HG02571 (cell line): ENCODE measurements at regions not wholly inside any gene's neighbourhood (a gene's known extent, or its start where the extent isn't known, plus 50 kb on each side); places are given as distances from the start of the nearest gene placed in this dataset.
"Not testable (repeated sequence)": the region's sequence is repeated elsewhere in the genome, so short reads cannot be mapped to it uniquely, and the experiment has no call there.

Source experiments
- ATAC-seq: cut with Tn5 transposase; IDR thresholded peaks from one replicate; pipeline ENCODE4 v1.9.1; 2021; ENCODE audit warnings: mild to moderate bottlenecking, moderate library complexity; ENCODE audit not compliant: unreplicated experiment

DNA sequence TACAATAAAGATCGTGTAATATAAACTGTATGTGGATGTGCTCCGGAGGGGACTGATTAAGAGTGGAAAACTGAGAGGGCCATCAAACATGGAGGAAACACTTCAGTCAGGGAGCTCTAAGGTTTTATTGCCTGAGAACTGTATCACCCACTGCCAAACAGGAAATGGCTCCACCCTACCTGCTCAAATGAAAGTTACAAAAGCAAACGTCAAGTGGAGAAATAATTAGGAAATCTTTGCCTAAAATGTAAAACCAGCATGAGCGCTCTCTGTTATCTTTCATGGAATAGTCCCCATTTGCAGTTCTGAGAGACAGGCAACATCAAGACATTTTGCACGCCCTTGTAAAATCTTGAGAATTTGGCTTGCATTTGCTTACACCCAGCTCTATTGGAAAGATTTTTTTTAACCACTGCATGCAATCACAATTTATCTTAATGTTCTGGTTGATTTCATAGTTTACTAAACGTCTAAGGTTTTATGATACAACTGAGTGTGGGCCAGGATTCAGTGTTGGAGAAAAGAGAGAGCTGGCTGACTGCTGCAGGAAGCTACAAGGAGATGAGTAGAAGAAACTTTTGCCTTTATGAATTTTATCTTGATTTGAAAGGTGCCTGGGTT lies 344.0 kb upstream of the PRICKLE1 start:
- ATAC-seq: no peak

DNA sequence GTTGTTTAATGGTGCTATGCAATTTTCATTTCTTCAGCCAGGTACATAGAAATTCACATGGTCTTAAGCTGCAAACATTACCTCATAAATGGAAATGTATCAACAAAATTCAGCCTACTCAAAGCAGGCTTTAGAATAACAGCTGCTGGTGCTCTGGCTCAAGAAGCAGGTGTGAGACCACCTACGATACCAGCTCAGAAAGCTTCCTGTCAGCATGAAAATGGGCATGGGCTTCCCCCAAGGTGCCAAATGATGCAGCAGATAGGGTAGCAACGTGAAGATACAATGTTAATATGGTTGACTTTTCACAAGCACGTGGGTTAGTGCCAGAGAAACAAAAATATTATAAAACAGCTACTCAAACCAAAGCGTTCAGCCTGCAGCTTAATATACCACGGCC lies 343.4 kb upstream of the PRICKLE1 start:
- no peak for ATAC-seq

DNA sequence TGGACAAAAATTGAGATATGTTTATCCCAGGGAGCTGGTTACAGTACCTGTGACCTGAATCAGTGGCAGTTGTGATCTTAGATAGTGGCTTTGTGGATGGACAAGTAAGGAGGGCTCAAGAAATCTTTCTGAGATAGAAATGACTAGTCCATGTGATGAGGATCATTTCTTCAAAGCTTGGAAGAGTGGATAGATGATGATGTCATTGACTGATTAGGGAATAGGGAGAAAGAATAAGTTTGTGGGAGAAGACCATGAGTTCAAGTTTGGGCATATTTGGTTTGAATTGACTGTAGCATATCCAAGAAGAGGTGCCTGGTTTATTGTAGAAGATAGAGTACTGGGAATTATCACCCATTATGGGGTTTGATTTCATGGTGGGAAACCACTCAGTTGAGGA lies 336.7 kb upstream of the PRICKLE1 start:
- ATAC-seq: no peak

DNA sequence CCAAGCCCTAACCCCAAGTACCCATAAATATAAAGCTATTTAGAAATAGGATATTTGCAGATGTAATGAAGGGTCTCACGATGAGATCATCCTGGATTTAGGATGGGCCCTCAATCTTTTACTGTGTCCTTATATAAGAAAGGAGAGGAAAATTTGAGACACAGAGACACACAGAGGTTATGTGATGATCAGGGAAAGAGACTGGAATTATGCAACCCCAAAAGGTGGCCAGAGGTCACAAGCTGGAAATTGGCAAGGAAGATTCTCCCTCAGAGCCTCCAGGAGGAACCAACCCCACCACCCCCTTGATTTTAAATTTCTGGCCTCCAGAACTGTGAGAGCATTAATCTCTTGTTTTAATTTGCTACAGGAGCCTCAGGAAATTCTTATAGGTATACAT lies 334.9 kb upstream of the PRICKLE1 start:
- ATAC-seq: no peak

DNA sequence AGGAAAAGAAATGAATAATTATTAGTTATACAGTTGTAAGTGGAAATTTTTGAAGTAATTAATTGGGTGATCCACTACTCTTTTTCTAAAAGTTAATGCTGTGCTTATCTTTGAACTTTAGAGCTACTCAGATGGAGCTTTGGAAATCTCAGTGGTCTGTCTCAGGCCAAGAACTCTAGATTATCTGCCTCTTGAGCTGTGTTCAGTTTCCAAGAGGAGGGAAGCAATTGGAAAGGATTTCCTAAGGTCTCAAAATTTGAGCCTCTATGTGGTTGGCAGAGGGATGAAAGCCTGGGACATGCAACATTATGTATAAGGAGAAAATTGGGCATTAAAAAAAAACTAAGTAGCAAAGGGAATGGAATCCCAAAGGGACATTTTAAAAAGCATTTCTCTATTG lies 334.0 kb upstream of the PRICKLE1 start:
- ATAC-seq: no peak

DNA sequence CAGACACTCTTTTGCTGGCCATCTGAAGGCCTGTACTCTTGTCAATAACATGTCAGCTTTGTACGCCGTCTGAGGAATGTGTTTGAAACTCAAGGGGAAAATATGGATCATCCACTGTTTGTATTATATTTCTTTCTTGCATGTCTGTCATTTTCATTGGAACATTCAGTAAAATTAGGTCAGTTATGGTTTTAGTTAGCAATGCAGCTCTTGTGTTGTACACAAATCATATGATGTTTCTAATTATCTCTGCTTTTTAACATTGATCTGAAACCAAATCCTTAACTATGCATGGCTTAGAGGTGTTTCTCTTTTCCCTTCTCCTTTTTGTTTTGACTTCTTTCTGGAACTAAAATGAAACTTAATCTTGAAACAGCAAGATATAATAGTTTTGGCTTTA lies 333.6 kb upstream of the PRICKLE1 start:
- no peak for ATAC-seq

DNA sequence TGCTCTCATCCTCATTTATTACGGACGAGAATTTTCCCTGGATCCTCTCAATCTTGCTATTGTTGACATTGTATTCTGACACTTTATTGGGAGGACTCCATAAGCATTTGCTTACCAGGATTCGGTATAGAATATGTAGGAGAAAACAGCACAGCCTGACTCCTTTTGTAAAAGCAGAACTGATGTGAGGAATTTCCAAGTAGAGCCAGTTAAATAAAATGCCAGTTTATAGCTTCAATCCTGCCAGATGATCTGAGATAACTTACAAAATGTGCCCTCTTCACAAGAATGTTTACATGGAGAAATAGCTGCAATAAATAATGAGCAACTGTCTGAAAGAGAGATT lies 332.9 kb upstream of the PRICKLE1 start:
- ATAC-seq: no peak

DNA sequence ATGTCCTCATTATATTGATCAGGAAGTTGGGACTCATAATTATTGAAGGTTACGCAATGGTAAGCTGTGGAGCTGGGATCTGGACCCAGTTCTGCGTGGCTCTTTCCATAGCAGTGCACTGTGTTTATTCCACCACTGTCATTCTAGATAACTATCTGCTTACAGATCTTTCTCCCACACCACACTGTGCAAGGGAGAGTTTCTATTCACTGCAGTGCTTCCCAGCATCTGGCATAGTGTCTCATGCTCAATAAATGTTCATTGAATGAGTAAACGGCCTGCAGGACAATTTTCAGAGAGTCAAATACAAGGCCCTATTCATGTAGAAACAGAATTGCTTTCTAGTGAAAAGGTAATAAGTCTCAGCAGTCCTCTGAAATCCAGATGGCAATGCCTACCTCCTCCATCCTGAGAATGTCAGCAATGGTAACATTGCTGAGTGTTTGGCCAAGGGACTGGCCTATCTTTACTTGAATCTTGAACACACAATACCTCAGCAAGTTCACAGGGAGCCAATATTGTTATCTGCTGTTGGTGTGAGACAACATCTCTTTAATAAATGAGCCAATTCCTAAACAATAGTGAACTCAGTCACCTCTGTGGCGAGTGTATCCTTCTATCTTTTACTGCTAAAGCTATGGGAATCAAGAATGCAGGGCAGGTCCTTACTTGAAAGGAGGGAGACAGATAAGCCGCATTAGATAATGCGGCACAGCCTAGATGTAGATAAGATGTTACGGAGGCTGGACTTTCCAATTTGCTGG lies 332.4 kb upstream of the PRICKLE1 start:
- no peak for ATAC-seq

DNA sequence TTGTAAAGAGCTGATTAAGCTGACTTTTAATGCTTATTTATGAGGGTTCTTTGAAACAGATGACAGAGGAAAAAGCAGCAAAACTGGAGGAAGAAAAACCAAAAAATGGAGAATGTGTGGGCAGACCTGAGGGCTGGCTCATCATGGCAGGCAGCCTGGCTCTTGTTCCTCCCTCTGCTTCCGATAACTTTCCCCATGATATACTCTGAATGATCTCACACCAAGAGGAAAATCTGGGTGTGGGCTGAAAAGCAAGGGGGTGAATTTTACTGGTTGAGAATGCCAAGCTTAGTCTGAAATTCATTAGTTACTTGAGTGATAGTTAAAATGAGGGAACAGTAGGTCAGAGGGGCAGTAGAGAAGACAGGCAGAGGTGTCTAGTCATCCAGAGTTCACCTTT lies 330.1 kb upstream of the PRICKLE1 start:
- no peak for ATAC-seq

DNA sequence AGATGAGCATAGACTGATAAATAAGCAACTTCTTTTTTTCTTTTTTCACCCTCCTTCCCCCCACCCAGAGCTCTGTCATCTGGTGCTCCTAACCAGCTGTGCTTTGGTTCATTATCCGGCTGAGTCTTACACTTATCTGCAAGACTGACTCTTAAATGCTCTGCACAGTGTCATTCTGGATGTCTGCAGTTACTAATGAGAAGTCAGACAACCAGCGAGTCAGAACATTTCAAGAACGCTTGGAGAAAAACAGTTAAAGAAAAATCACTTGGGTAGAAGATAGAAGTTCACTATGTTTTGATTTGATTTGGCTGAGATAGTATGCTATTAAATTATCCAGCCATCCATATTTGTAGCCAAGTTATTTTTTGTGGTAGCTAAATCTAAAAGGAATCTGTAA lies 328.9 kb upstream of the PRICKLE1 start:
- ATAC-seq: no peak

DNA sequence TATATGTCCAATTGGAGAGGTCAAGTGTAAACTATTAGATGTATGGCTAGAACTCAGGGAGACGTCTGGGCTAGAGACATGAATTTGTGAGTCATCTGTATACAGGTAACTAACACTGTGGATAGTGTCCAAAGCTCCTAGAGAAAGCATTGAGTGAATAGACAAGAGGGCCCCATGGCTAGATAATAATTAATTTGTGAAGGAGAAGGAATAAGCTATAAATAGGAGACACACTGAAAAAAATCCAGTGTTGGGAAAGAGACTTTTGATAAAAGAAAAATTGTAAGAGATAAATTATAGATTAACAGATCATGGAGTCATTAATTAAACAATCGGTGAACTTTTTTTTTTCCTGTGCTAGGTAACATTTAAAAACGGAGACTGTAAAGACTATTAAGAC lies 326.6 kb upstream of the PRICKLE1 start:
- ATAC-seq: no peak

DNA sequence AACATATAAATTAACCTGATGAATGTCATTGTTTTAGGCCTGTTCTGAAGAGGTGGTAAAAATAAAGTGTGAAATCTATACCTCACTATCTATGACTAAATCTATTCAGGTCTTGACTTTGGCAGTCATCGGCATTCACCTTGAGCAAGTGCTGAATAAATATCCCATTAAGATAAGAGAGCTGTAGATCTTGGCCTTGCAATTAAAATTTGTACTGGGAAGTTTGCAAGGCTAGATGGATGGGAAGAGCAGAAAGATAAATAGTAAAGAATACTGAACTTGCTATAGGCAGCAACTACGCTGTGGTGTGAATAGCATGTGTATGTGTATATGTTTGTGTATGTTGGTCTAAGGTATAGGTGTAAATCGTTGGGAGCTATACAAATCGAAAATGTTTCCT lies 325.9 kb upstream of the PRICKLE1 start:
- no peak for ATAC-seq

DNA sequence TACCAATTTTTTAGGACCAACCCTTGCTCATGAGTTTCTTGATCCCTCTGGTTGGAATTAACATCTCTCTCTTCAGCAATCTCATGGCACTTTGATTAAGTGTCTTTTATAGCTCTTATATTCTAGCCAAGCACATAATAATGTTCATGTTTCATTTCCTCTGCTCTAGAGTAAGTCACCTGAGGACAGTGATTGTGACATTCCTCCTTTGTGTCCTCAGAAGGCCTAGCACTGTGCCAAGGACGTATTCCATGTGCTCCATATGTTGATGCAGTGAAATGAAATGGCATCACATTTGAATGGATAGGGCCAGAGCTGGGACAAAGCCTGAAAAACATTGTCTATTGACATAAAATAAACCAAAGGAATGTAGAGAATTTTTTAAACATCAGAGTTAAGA lies 322.8 kb upstream of the PRICKLE1 start:
- no peak for ATAC-seq

DNA sequence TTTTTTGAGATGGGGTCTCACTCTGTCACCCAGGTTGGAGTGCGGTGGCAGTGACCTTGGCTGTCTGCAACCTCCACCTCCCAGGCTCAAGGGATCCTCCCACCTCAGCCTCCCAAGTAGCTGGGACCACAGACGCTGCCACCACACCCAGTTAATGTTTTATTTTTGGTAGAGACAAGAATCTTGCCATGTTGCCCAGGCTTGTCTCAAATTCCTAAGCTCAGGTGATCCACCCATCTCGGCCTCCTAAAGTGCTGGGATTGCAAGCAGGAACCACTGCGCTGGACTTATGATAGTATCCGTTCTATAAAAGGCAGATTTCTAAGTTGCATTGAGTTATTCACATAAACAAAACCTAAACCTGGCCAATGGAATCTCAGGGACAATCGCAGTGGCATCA lies 321.1 kb upstream of the PRICKLE1 start:
- no peak for ATAC-seq

DNA sequence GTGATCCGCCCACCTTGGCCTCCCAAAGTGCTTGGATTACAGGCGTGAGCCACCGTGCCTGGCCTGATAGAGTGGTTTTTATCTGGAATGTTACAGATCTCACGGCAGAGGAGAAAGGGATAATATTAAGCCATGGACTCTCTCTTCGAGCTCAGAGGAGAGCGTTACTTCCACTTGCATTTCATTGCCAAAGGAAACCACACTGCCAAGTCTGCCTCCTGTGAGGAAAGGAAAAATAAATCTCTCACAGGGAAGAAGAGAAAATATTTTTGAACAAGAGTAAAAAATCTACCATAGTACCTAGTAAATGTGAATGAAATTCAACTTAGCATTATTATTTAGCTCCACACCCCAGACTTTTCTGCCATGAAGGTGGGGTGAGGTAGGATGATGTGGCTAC lies 319.2 kb upstream of the PRICKLE1 start:
- no peak for ATAC-seq

DNA sequence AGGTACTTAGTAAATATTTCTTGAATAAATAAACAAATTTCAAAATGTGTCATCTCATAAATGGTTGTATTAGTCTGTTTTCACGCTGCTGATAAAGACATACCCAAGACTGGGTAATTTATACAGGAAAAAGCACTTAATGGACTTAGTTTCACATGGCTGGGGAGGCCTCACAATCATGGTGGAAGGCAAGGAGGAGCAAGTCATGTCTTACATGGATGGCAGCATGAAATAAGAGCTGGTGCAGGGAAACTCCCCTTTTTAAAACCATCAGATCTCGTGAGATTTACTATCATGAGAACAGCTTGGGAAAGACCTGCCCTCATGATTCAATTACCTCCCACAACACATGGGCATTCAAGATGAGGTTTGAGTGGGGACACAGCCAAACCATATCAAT lies 317.3 kb upstream of the PRICKLE1 start:
- ATAC-seq: not testable (repeated sequence)

DNA sequence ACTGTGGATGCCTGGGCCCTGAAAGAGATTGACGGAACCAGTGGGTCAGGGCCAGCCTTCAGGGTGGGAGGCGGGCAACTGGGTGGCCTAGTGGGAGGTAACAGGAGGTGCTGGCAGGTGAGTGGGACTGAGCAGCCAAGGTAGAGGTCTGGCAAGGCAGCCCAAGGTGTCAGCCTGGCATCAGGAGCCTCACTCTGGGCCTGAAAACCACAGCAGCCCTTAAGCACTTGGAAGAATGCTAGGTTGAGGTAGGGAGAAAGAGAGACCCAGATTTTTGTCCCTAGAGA lies 315.8 kb upstream of the PRICKLE1 start:
- no peak for ATAC-seq

DNA sequence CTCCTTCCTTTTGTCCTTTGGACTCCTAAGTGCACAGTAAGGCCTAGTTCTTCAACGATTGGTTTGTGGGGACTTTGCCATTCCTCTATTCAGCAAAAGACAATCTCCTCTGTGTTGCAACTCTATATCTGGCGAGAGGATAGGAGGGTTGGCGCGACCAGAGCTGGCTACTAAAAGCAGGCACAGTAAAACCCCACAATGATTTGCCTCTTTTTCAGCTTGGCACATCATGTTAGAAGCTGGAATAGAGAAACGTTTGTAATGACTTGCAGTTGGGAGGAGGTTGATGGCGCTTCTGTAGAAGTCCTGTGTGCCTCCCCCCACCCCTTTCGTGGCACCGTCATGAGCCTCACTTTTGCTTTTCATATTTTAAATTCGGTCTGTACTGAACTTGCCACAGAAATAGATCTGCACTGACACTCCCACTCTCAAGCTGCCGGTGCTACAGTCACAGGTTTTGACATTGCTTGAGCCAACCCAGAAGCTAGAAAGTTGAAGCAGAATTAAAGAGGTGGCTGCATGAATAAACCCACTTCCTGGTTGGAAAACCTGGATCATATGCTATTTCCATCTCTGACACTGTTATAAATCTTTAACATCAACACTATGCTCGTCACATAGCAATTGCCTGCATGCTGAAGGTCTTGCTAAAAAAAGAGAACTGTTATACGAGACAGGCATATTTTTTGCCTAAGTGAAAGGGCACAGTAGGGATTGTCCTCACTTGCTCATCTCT lies 315.3 kb upstream of the PRICKLE1 start:
- no peak for ATAC-seq

DNA sequence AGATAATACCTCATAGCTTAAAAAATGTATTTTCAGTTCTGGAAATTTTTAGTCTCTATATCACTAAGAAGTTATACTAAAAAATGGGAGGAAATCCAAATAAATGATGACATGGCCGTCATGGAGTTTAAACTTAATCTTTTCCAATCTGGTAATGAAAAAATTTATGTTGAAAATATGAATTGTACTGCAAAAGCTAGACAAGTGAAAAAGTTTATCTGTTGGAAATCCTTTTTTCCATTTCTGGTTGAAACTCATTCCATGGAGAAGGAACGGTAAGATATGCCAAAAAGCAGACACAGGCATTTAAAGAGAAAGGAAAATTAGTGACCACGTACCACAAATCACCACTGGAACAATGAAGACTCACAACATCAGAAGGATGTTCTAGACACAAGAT lies 314.2 kb upstream of the PRICKLE1 start:
- ATAC-seq: no peak

DNA sequence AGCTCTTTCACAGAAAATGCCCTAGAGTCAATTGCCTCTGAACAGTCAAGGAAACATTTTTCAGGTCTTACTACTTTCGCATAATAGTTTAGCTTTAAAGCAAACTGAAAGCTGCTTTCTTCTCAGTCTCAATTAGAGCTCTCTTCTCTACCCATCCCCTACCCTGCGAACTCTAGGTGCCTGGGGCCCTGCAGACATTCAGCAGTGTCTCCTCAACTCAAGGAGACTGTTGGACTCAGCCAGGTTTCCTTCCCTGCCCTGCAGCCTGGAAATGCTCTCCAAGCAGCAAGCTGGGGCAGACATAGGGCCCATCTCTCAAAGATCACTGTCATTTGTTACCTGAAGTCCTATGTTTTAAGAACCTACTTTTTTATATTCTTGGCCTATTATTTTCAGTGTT lies 312.5 kb upstream of the PRICKLE1 start:
- no peak for ATAC-seq

DNA sequence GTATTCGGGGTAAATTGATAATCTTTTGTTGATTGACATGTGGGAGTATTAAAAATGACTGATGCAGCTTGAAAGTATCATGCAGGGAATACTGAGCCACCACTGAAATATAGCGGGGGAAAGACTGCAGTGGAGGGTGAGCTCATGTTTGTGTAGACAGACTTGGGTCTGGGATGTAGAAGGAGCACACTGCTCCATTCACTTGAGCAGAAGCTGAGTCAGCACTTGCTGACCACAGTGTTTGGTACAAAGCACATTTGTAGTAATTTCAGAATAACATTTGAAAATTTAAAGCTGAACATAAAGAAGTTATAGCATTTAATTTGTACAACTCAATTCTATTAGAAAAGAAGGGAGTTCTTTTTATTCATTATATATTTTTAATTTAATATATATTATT lies 304.3 kb upstream of the PRICKLE1 start:
- no peak for ATAC-seq

DNA sequence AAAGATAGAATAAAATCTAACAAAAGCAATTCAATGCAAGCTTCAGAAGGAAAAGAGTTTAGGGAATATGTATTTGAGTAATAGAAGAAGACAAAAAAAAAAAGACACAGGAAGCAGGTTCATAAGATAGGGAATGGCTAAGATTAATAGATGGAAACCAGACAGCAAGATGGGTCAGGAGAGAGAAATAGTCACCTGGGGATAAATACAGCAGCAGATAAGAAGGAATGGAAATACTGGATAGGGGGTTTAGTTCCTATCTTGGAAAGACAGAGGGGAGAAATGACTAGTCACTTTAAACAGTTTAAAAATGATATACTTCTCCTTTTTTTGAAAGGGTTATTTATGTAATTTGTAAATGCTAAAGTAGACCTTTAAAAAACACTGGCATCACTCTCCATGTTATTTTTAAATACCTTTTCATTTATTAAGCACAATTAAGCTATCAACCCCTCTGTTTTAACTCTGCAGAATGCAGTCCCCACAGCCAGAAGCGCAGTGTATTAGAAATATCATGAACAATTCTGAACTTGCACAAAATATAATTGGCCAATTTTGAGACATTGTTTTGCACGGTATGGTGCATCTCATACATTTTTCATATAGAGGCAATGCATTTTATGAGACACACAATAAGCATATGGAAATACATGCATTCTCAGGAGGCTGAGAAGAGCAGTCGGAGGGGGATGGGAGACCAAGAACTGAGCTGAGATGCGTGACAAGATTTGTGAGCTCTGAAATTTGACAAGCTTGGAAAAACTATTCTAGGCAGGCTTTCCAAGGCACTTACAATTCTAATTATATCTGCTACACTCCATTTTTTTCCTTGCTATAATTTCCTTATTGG lies 303.4 kb upstream of the PRICKLE1 start:
- no peak for ATAC-seq
